ENCODE measurements at regions not wholly inside any gene's neighbourhood (a gene's known extent, or its start where the extent isn't known, plus 50 kb on each side); places are given as distances from the start of the nearest gene placed in this dataset.

DNA sequence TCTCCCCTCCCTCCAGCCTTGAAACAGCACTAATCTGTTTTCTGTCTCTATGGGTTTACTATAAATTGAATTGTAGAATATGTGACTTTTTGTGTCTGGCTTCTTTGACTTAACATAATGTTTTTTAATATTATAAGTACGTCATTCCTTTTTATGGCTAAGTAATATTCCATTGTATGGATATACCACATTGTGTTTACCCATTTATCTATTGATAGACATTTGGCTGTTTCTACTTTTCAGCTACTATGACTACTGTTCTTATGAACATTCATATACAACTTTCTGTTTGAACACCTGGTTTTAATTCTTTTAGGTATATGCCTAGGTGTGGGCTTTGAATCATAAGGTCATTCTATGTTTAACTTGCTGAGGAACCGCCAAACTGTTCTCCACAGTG is 961.9 kb downstream of the CDH8 start:
- no peak overlapping the region for H3K4me3 Mint-ChIP-seq
- CTCF ChIA-PET (ENCODE audit: partially characterized antibody) = no interaction called here
- peaks cover 0 to 5% of the 10 kb centered on the region in 2 donors for H3K9me3 ChIP-seq (ENCODE audit: control insufficient read depth in 1 of 2, low read length in 2 of 2)
- H3K27me3 Mint-ChIP-seq = no peaks in the 10 kb centered on the region
- H3K27me3 ChIP-seq (ENCODE audit: insufficient read depth, low read length) = no peaks in the 10 kb centered on the region
- no peak for DNase-seq
- no peaks in the 10 kb centered on the region for H3K36me3 ChIP-seq (ENCODE audit: insufficient read depth, low read length)
- POLR2A ChIA-PET (ENCODE audit: partially characterized antibody) = no interaction called here
- peaks cover 0 to 32% (median 18%) of the 10 kb centered on the region in 8 donors for H3K9me3 Mint-ChIP-seq
- intact Hi-C loops (cut with micrococcal nuclease) = no loop called here
- no peaks in the 10 kb centered on the region for H3K4me1 ChIP-seq (ENCODE audit: insufficient read depth, low read length)
- H3K27ac ChIP-seq (ENCODE audit: low read depth, low read length) = no peak overlapping the region
- H3K4me1 Mint-ChIP-seq = no peaks in the 10 kb centered on the region
- no peak overlapping the region for H3K4me3 ChIP-seq (ENCODE audit: low read length in 2 of 2)
- H3K27ac Mint-ChIP-seq = no peak overlapping the region
- no peaks in the 10 kb centered on the region for H3K36me3 Mint-ChIP-seq

DNA sequence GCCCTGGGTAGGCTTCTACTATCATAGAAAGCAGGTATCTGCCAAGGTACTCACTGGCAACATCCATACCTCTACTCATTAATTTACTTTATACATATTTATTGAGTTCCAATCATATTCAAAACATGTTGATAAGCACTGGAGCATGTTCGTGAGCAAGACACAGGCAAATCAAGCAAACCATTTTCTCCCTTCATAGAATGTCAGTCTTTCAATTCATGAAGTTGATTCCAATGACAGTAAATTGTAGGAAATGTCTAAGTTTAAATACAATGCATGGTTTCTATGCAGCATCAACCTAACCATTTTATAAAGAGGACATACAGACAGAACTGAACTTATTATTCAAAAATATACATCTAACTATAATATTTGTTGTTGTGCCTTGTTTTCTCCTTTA is 978.6 kb downstream of the CDH8 start:
- H3K4me3 Mint-ChIP-seq = no peak overlapping the region
- CTCF ChIA-PET (ENCODE audit: partially characterized antibody) = no interaction called here
- no peaks in the 10 kb centered on the region for H3K27me3 Mint-ChIP-seq
- H3K27ac Mint-ChIP-seq = no peak overlapping the region
- intact Hi-C loops (cut with micrococcal nuclease) = no loop called here
- H3K27me3 ChIP-seq (ENCODE audit: insufficient read depth, low read length) = no peaks in the 10 kb centered on the region
- peaks cover 0 to 37% (median 28%) of the 10 kb centered on the region in 8 donors for H3K9me3 Mint-ChIP-seq
- no peaks in the 10 kb centered on the region for H3K36me3 Mint-ChIP-seq
- no peaks in the 10 kb centered on the region for H3K4me1 Mint-ChIP-seq
- H3K27ac ChIP-seq (ENCODE audit: low read depth, low read length) = no peak overlapping the region
- DNase-seq = no peak
- H3K9me3 ChIP-seq (ENCODE audit: control insufficient read depth in 1 of 2, low read length in 2 of 2) = peaks cover 0 to 2% of the 10 kb centered on the region in 2 donors
- no peaks in the 10 kb centered on the region for H3K36me3 ChIP-seq (ENCODE audit: insufficient read depth, low read length)
- H3K4me1 ChIP-seq (ENCODE audit: insufficient read depth, low read length) = no peaks in the 10 kb centered on the region
- POLR2A ChIA-PET (ENCODE audit: partially characterized antibody) = no interaction called here
- no peak overlapping the region for H3K4me3 ChIP-seq (ENCODE audit: low read length in 2 of 2)

DNA sequence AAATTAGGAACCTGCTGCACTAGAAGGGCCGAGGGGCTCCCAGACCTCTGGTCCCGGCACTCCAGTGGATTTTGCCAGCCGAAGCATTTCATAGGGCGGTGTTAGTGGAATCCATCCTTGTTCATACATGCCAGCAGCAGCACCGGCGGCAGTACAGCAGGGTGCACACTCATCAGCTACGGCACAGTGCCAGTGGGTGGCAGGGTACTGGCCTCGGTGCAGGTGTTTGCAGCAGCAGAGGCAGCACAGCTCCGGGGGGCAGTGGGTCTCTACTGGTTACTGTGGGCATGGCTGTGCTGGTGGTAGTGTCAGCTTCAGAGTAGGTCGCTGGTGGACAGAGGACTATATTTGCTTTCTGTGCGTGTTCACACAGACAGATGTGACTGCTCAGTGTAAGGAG is 985.7 kb downstream of the CDH8 start:
- peaks cover 0 to 40% (median 33%) of the 10 kb centered on the region in 8 donors for H3K9me3 Mint-ChIP-seq
- H3K27me3 Mint-ChIP-seq = no peaks in the 10 kb centered on the region
- Histone ChIP-seq H3K4me1 (ENCODE audit: insufficient read depth, low read length) (no peaks in the 10 kb centered on the region), H3K27me3 (ENCODE audit: insufficient read depth, low read length) (no peaks in the 10 kb centered on the region), H3K9me3 (ENCODE audit: control insufficient read depth in 1 of 2, low read length in 2 of 2) (peaks cover 0 to 9% of the 10 kb centered on the region in 2 donors), H3K36me3 (ENCODE audit: insufficient read depth, low read length) (no peaks in the 10 kb centered on the region), H3K27ac (ENCODE audit: low read depth, low read length) (no peak overlapping the region), H3K4me3 (ENCODE audit: low read length in 2 of 2) (no peak overlapping the region)
- peaks cover 0 to 2% of the 10 kb centered on the region in 2 donors for H3K36me3 Mint-ChIP-seq
- intact Hi-C loops (cut with micrococcal nuclease) = no loop called here
- ChIA-PET POLR2A (ENCODE audit: partially characterized antibody) (no interaction called here), CTCF (ENCODE audit: partially characterized antibody) (no interaction called here)
- no peaks in the 10 kb centered on the region for H3K4me1 Mint-ChIP-seq
- H3K27ac Mint-ChIP-seq = no peak overlapping the region
- no peak overlapping the region for H3K4me3 Mint-ChIP-seq
- DNase-seq = no peak

DNA sequence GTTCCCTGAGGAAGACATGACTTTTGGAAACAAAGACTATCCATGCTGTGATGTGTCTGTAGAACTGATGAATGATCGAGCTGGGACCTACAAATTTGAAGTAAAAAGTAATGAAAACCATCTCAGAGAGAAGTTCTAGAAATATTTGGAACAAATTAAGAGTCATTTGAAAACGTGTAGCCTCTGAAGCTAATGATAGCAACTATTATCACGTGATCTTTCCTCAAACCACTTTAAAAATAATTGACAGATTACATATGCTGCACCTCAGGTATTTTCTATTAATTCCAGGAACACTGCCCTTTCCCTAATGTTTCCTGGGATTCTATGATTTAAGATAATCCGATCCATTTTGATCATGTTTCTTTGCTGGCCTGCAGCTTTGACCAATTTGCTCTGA is 990.3 kb downstream of the CDH8 start:
- H3K27ac ChIP-seq (ENCODE audit: low read depth, low read length) = no peak overlapping the region
- no peaks in the 10 kb centered on the region for H3K4me1 Mint-ChIP-seq
- CTCF ChIA-PET (ENCODE audit: partially characterized antibody) = no interaction called here
- H3K36me3 ChIP-seq (ENCODE audit: insufficient read depth, low read length) = no peaks in the 10 kb centered on the region
- POLR2A ChIA-PET (ENCODE audit: partially characterized antibody) = no interaction called here
- H3K4me3 ChIP-seq (ENCODE audit: low read length in 2 of 2) = no peak overlapping the region
- peaks cover 0 to 2% of the 10 kb centered on the region in 2 donors for H3K36me3 Mint-ChIP-seq
- H3K9me3 ChIP-seq (ENCODE audit: control insufficient read depth in 1 of 2, low read length in 2 of 2) = peaks cover 0 to 9% of the 10 kb centered on the region in 2 donors
- DNase-seq = no peak
- H3K9me3 Mint-ChIP-seq = peaks cover 0 to 54% (median 33%) of the 10 kb centered on the region in 8 donors
- H3K27me3 Mint-ChIP-seq = no peaks in the 10 kb centered on the region
- intact Hi-C loops (cut with micrococcal nuclease) = no loop called here
- H3K27ac Mint-ChIP-seq = no peak overlapping the region
- no peaks in the 10 kb centered on the region for H3K27me3 ChIP-seq (ENCODE audit: insufficient read depth, low read length)
- H3K4me3 Mint-ChIP-seq = no peak overlapping the region
- H3K4me1 ChIP-seq (ENCODE audit: insufficient read depth, low read length) = no peaks in the 10 kb centered on the region

DNA sequence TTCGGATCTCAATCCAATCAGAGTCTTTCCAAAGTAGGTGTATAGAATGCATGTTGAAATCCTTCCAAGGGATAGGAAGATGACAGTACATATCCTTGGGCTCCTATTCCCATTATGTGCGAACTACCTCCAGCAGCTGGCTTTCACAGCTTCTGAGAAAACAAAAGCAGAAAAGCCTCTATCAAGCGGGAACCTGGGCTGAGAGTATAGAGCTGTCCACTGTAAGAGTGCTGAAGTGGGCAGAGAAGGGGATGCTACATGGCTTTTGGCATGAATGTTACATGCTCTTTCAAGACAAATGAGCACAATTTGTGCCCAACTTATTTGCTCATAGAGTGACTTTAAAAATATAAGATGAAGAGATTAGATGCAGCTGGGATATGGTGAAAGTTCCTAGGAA is 993.5 kb downstream of the CDH8 start:
- H3K27me3 Mint-ChIP-seq = no peaks in the 10 kb centered on the region
- H3K36me3 Mint-ChIP-seq = no peaks in the 10 kb centered on the region
- no peaks in the 10 kb centered on the region for H3K27me3 ChIP-seq (ENCODE audit: insufficient read depth, low read length)
- no peaks in the 10 kb centered on the region for H3K4me1 ChIP-seq (ENCODE audit: insufficient read depth, low read length)
- H3K4me3 Mint-ChIP-seq = no peak overlapping the region
- no peak overlapping the region for H3K4me3 ChIP-seq (ENCODE audit: low read length in 2 of 2)
- POLR2A ChIA-PET (ENCODE audit: partially characterized antibody) = no interaction called here
- no peak overlapping the region for H3K27ac Mint-ChIP-seq
- intact Hi-C loops (cut with micrococcal nuclease) = no loop called here
- CTCF ChIA-PET (ENCODE audit: partially characterized antibody) = no interaction called here
- no peak overlapping the region for H3K27ac ChIP-seq (ENCODE audit: low read depth, low read length)
- no peaks in the 10 kb centered on the region for H3K36me3 ChIP-seq (ENCODE audit: insufficient read depth, low read length)
- DNase-seq = no peak
- H3K9me3 Mint-ChIP-seq = peaks cover 4 to 44% (median 21%) of the 10 kb centered on the region in 8 donors
- H3K9me3 ChIP-seq (ENCODE audit: control insufficient read depth in 1 of 2, low read length in 2 of 2) = peaks cover 0 to 7% of the 10 kb centered on the region in 2 donors
- no peaks in the 10 kb centered on the region for H3K4me1 Mint-ChIP-seq

DNA sequence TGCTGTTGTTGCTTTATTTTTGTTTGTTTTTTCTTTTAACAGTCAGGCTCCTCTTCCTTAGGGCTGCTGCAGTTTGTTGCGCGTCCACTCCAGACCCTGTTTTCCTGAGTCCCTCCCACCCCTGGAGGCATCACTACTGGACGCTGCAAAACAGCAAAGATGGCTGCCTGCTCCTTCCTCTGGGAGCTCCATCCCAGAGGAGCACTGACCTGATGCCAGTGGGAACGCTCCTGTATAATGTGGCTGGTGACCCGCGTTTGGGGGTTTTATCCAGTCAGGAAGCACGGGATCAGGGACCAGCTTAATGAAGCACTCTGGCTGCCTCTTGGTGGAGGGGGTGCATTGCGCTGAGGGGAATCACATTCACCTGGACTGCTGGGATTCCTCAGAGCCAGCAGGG is 1005.6 kb downstream of the CDH8 start:
- H3K9me3 ChIP-seq (ENCODE audit: control insufficient read depth in 1 of 2, low read length in 2 of 2) = no peaks in the 10 kb centered on the region
- no peaks in the 10 kb centered on the region for H3K27me3 ChIP-seq (ENCODE audit: insufficient read depth, low read length)
- H3K27me3 Mint-ChIP-seq = no peaks in the 10 kb centered on the region
- no peaks in the 10 kb centered on the region for H3K36me3 Mint-ChIP-seq
- no peaks in the 10 kb centered on the region for H3K36me3 ChIP-seq (ENCODE audit: insufficient read depth, low read length)
- no peak overlapping the region for H3K27ac ChIP-seq (ENCODE audit: low read depth, low read length)
- no peak overlapping the region for H3K4me3 Mint-ChIP-seq
- peaks cover 4 to 51% (median 20%) of the 10 kb centered on the region in 8 donors for H3K9me3 Mint-ChIP-seq
- H3K27ac Mint-ChIP-seq = no peak overlapping the region
- no peaks in the 10 kb centered on the region for H3K4me1 Mint-ChIP-seq
- POLR2A ChIA-PET (ENCODE audit: partially characterized antibody) = no interaction called here
- CTCF ChIA-PET (ENCODE audit: partially characterized antibody) = no interaction called here
- no peak overlapping the region for H3K4me3 ChIP-seq (ENCODE audit: low read length in 2 of 2)
- no peak for DNase-seq
- intact Hi-C loops (cut with micrococcal nuclease) = no loop called here
- no peaks in the 10 kb centered on the region for H3K4me1 ChIP-seq (ENCODE audit: insufficient read depth, low read length)

DNA sequence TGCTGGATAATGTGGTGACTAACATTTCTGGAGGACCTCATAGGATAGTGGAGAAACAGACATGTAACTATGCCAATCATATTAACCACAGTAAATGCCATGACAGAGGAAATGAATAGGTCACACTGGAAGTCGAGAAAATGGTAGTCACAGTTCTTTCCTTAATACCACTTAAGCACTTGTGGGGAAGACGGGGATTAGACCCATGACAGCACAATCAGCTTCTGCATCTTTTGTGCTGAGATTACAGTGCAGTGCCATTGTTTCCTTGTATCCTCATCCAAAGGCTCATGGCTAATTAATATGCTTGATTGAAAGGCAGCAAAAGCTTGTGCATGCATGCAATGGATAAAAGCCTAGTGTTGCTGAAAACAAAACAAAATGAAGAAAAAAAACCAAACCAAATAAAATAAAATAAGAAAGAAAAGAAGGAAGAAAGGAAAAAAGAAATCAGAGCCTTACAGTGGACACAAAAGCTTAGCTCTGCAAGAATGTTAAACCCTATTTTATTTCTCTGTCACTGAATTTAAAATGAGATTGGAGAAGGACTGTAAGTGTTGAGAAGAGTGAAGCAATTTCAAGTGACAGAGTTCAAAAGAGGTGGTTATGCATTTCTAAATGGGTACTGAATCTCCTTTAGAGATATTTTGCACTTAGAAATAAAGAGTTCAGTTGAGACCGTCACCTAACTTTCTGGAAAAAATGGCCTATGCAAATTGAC is 1011.9 kb downstream of the CDH8 start:
- H3K36me3 ChIP-seq (ENCODE audit: insufficient read depth, low read length) = no peaks in the 10 kb centered on the region
- CTCF ChIA-PET (ENCODE audit: partially characterized antibody) = no interaction called here
- H3K9me3 ChIP-seq (ENCODE audit: control insufficient read depth in 1 of 2, low read length in 2 of 2) = no peaks in the 10 kb centered on the region
- intact Hi-C loops (cut with micrococcal nuclease) = no loop called here
- H3K27ac ChIP-seq (ENCODE audit: low read depth, low read length) = no peak overlapping the region
- no peak overlapping the region for H3K27ac Mint-ChIP-seq
- peaks cover 5 to 38% (median 27%) of the 10 kb centered on the region in 8 donors for H3K9me3 Mint-ChIP-seq
- no peaks in the 10 kb centered on the region for H3K4me1 Mint-ChIP-seq
- H3K4me3 Mint-ChIP-seq = no peak overlapping the region
- no peak overlapping the region for H3K4me3 ChIP-seq (ENCODE audit: low read length in 2 of 2)
- H3K27me3 ChIP-seq (ENCODE audit: insufficient read depth, low read length) = no peaks in the 10 kb centered on the region
- POLR2A ChIA-PET (ENCODE audit: partially characterized antibody) = no interaction called here
- DNase-seq = no peak
- H3K4me1 ChIP-seq (ENCODE audit: insufficient read depth, low read length) = no peaks in the 10 kb centered on the region
- H3K27me3 Mint-ChIP-seq = no peaks in the 10 kb centered on the region
- H3K36me3 Mint-ChIP-seq = no peaks in the 10 kb centered on the region

DNA sequence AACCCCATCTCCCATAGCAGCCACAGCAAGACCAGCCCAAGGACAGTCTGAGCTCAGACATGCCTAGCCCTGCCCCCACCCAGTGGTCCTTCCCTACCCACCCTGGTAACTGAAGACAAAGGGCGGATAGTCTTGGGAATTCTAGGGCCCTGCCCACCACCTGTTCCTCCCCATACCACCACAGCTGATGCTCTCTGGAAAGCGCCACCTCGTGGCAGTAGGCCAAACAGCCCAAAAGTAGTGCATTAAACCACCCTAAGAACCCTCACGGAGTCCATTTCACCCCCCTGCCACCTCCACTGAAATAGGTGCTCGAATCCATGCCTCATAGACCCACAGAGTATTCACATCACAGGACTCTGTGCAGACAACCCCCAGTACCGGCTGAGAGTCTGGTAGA is 1021.4 kb downstream of the CDH8 start:
- POLR2A ChIA-PET (ENCODE audit: partially characterized antibody) = no interaction called here
- H3K27ac Mint-ChIP-seq = no peak overlapping the region

More for the DNA sequence above, 1021.4 kb downstream of the CDH8 start:
- H3K4me1 Mint-ChIP-seq = peaks cover 0 to 1% (median 0%) of the 10 kb centered on the region in 4 donors
- Histone ChIP-seq H3K27me3 (ENCODE audit: insufficient read depth, low read length) (no peaks in the 10 kb centered on the region), H3K4me3 (ENCODE audit: low read length in 2 of 2) (no peak overlapping the region), H3K9me3 (ENCODE audit: control insufficient read depth in 1 of 2, low read length in 2 of 2) (peaks cover 0 to 8% of the 10 kb centered on the region in 2 donors), H3K4me1 (ENCODE audit: insufficient read depth, low read length) (no peaks in the 10 kb centered on the region), H3K36me3 (ENCODE audit: insufficient read depth, low read length) (no peaks in the 10 kb centered on the region), H3K27ac (ENCODE audit: low read depth, low read length) (no peak overlapping the region)
- no peak overlapping the region for H3K4me3 Mint-ChIP-seq
- H3K27me3 Mint-ChIP-seq = no peaks in the 10 kb centered on the region
- CTCF ChIA-PET (ENCODE audit: partially characterized antibody) = no interaction called here
- intact Hi-C loops (cut with micrococcal nuclease) = no loop called here
- H3K36me3 Mint-ChIP-seq = no peaks in the 10 kb centered on the region
- no peak for DNase-seq
- peaks cover 0 to 40% (median 23%) of the 10 kb centered on the region in 8 donors for H3K9me3 Mint-ChIP-seq

Data from CD4-positive, alpha-beta memory T cell (primary cell).